CD4-positive, alpha-beta memory T cell (primary cell): ENCODE measurements at regions not wholly inside any gene's neighbourhood (a gene's known extent, or its start where the extent isn't known, plus 50 kb on each side); places are given as distances from the start of the nearest gene placed in this dataset.

Experiments
- CTCF ChIA-PET: fragments of 350-600 bp; sonication (Branson Sonifier 250); formaldehyde crosslinking; loops from one replicate; lab custom pipeline; 2021; ENCODE audit warnings: inconsistent platforms; ENCODE audit not compliant: partially characterized antibody; lab: Charles Lee
- POLR2A ChIA-PET: fragments of 350-600 bp; sonication (Branson Sonifier 250); formaldehyde crosslinking; loops from one replicate; lab custom pipeline; 2021; ENCODE audit not compliant: partially characterized antibody; lab: Charles Lee
- DNase-seq, 5 donors: peaks; one replicate each; pipeline versions ENCODE4 v3.0.0 to v3.0.0-alpha.2; 2020 to 2022; ENCODE audit warnings: mixed read lengths in 1 of 5
- H3K27ac ChIP-seq: one replicate; pipeline ENCODE4 v1.7.0; 2013; ENCODE audit warnings: low read depth, low read length
- H3K27me3 ChIP-seq: 2 replicates; pipeline ENCODE4 v1.7.0; 2013; ENCODE audit warnings: mild to moderate bottlenecking, low read length, moderate library complexity; ENCODE audit not compliant: insufficient read depth
- H3K36me3 ChIP-seq: 2 replicates; pipeline ENCODE4 v1.7.0; 2013; ENCODE audit warnings: mild to moderate bottlenecking, low read length, moderate library complexity; ENCODE audit not compliant: insufficient read depth
- H3K4me1 ChIP-seq: 2 replicates; pipeline ENCODE4 v1.7.0; 2013; ENCODE audit warnings: mild to moderate bottlenecking, low read length, moderate library complexity; ENCODE audit not compliant: insufficient read depth
- H3K4me3 ChIP-seq, 2 donors: one replicate each; pipeline ENCODE4 v1.7.0; 2013; ENCODE audit warnings: low read length in 2 of 2, mild to moderate bottlenecking in 1 of 2
- H3K9me3 ChIP-seq, 2 donors: one replicate each; pipeline ENCODE4 v1.7.0; 2013; ENCODE audit warnings: low read length in 2 of 2, control low read depth in 1 of 2; ENCODE audit not compliant: control insufficient read depth in 1 of 2
- H3K27ac Mint-ChIP-seq, 7 donors: one replicate each; pipeline ENCODE4 v1.8.0; 2020 to 2021; ENCODE audit warnings: mixed read lengths in 7 of 7, mild to moderate bottlenecking in 6 of 7, inconsistent platforms in 3 of 7, moderate library complexity in 3 of 7
- H3K27me3 Mint-ChIP-seq, 2 donors: one replicate each; pipeline ENCODE4 v1.8.0; 2020 to 2021; ENCODE audit warnings: mixed read lengths in 2 of 2
- H3K36me3 Mint-ChIP-seq, 2 donors: one replicate each; pipeline ENCODE4 v1.8.0; 2020 to 2021; ENCODE audit warnings: mixed read lengths in 2 of 2, inconsistent platforms in 1 of 2, mild to moderate bottlenecking in 1 of 2
- H3K4me1 Mint-ChIP-seq, 4 donors: one replicate each; pipeline ENCODE4 v1.8.0; 2020 to 2021; ENCODE audit warnings: mixed read lengths in 4 of 4, mild to moderate bottlenecking in 1 of 4
- H3K4me3 Mint-ChIP-seq, 8 donors: one replicate each; pipeline ENCODE4 v1.8.0; 2020 to 2021; ENCODE audit warnings: mixed read lengths in 8 of 8, mild to moderate bottlenecking in 7 of 8, moderate library complexity in 6 of 8, inconsistent platforms in 3 of 8
- H3K9me3 Mint-ChIP-seq, 8 donors: one replicate each; pipeline ENCODE4 v1.8.0; 2020 to 2021; ENCODE audit warnings: mixed read lengths in 8 of 8, mild to moderate bottlenecking in 5 of 8, inconsistent platforms in 3 of 8, moderate library complexity in 1 of 8
- intact Hi-C: fragments of 100-400 bp; cut with micrococcal nuclease; formaldehyde crosslinking; loops from one replicate; pipeline ENCODE4 v1.15.1; 2023

GRCh38 chr9:101861472-101861871 lies 123.0 kb upstream of the GRIN3A start:
- no peak for DNase-seq

GRCh38 chr9:101860920-101861319 lies 122.5 kb upstream of the GRIN3A start:
- Mint-ChIP-seq H3K4me3 (no peak overlapping the region), H3K9me3 (peaks cover 0 to 2% (median 0%) of the 10 kb centered on the region in 8 donors), H3K27me3 (no peaks in the 10 kb centered on the region), H3K4me1 (no peaks in the 10 kb centered on the region), H3K27ac (no peak overlapping the region), H3K36me3 (no peaks in the 10 kb centered on the region)
- DNase-seq: no peak
- H3K4me1 ChIP-seq: no peaks in the 10 kb centered on the region
- H3K9me3 ChIP-seq: no peaks in the 10 kb centered on the region
- no peak overlapping the region for H3K4me3 ChIP-seq
- intact Hi-C loops: no loop called here
- no peaks in the 10 kb centered on the region for H3K36me3 ChIP-seq
- ChIA-PET POLR2A (no interaction called here), CTCF (no interaction called here)
- H3K27ac ChIP-seq: no peak overlapping the region
- H3K27me3 ChIP-seq: no peaks in the 10 kb centered on the region

More at GRCh38 chr9:101861472-101861871, 123.0 kb upstream of the GRIN3A start:
- Mint-ChIP-seq H3K36me3 (no peaks in the 10 kb centered on the region), H3K27me3 (no peaks in the 10 kb centered on the region), H3K27ac (no peak overlapping the region), H3K4me3 (no peak overlapping the region), H3K9me3 (peaks cover 0 to 4% (median 0%) of the 10 kb centered on the region in 8 donors), H3K4me1 (no peaks in the 10 kb centered on the region)
- CTCF ChIA-PET: no interaction called here
- H3K27ac ChIP-seq: no peak overlapping the region
- H3K4me3 ChIP-seq: no peak overlapping the region
- POLR2A ChIA-PET: no interaction called here
- H3K36me3 ChIP-seq: no peaks in the 10 kb centered on the region
- H3K9me3 ChIP-seq: no peaks in the 10 kb centered on the region
- H3K4me1 ChIP-seq: no peaks in the 10 kb centered on the region
- H3K27me3 ChIP-seq: no peaks in the 10 kb centered on the region
- intact Hi-C loops: no loop called here

- Histone ChIP-seq H3K36me3 (no peaks in the 10 kb centered on the region), H3K4me1 (no peaks in the 10 kb centered on the region), H3K27ac (no peak overlapping the region), H3K27me3 (no peaks in the 10 kb centered on the region), H3K4me3 (no peak overlapping the region), H3K9me3 (no peaks in the 10 kb centered on the region)
- DNase-seq: no peak
- Mint-ChIP-seq H3K27ac (no peak overlapping the region), H3K27me3 (no peaks in the 10 kb centered on the region), H3K36me3 (no peaks in the 10 kb centered on the region), H3K4me3 (no peak overlapping the region), H3K9me3 (no peaks in the 10 kb centered on the region), H3K4me1 (no peaks in the 10 kb centered on the region)
- ChIA-PET CTCF (no interaction called here), POLR2A (no interaction called here)
- intact Hi-C loops: no loop called here
Observed at GRCh38 chr9:101859620-101860019, 121.2 kb upstream of the GRIN3A start.

- Histone ChIP-seq H3K27ac (no peak overlapping the region), H3K36me3 (no peaks in the 10 kb centered on the region), H3K27me3 (no peaks in the 10 kb centered on the region), H3K4me3 (no peak overlapping the region), H3K9me3 (no peaks in the 10 kb centered on the region), H3K4me1 (no peaks in the 10 kb centered on the region)
- Mint-ChIP-seq H3K36me3 (no peaks in the 10 kb centered on the region), H3K4me1 (no peaks in the 10 kb centered on the region), H3K27ac (no peak overlapping the region), H3K4me3 (no peak overlapping the region), H3K27me3 (no peaks in the 10 kb centered on the region), H3K9me3 (peaks cover 0 to 5% (median 0%) of the 10 kb centered on the region in 8 donors)
- intact Hi-C loops: no loop called here
- no peak for DNase-seq
- ChIA-PET CTCF (no interaction called here), POLR2A (no interaction called here)
Observed at GRCh38 chr9:101858026-101858425, 119.6 kb upstream of the GRIN3A start.

GRCh38 chr9:101849102-101849707 lies 110.8 kb upstream of the GRIN3A start:
- no peak overlapping the region for H3K27ac Mint-ChIP-seq
- no peak overlapping the region for H3K4me3 Mint-ChIP-seq
- no peaks in the 10 kb centered on the region for H3K4me1 Mint-ChIP-seq
- intact Hi-C loops: no loop called here
- H3K9me3 ChIP-seq: no peaks in the 10 kb centered on the region
- no peaks in the 10 kb centered on the region for H3K4me1 ChIP-seq
- DNase-seq: no peak
- ChIA-PET CTCF (no interaction called here), POLR2A (no interaction called here)
- H3K36me3 ChIP-seq: no peaks in the 10 kb centered on the region
- no peaks in the 10 kb centered on the region for H3K36me3 Mint-ChIP-seq
- no peaks in the 10 kb centered on the region for H3K27me3 Mint-ChIP-seq
- no peak overlapping the region for H3K27ac ChIP-seq
- no peak overlapping the region for H3K4me3 ChIP-seq
- no peaks in the 10 kb centered on the region for H3K27me3 ChIP-seq
- H3K9me3 Mint-ChIP-seq: peaks cover 0 to 10% (median 0%) of the 10 kb centered on the region in 8 donors

GRCh38 chr9:101848485-101848919 lies 110.1 kb upstream of the GRIN3A start:
- Histone ChIP-seq H3K4me1 (no peaks in the 10 kb centered on the region), H3K4me3 (no peak overlapping the region), H3K36me3 (no peaks in the 10 kb centered on the region), H3K27ac (no peak overlapping the region), H3K9me3 (no peaks in the 10 kb centered on the region), H3K27me3 (no peaks in the 10 kb centered on the region)
- no peak overlapping the region for H3K27ac Mint-ChIP-seq
- H3K36me3 Mint-ChIP-seq: no peaks in the 10 kb centered on the region
- H3K27me3 Mint-ChIP-seq: no peaks in the 10 kb centered on the region
- ChIA-PET CTCF (no interaction called here), POLR2A (no interaction called here)
- no peaks in the 10 kb centered on the region for H3K4me1 Mint-ChIP-seq
- peaks cover 0 to 6% (median 0%) of the 10 kb centered on the region in 8 donors for H3K9me3 Mint-ChIP-seq
- H3K4me3 Mint-ChIP-seq: no peak overlapping the region
- intact Hi-C loops: no loop called here
- DNase-seq: no peak

- DNase-seq: no peak
- no peaks in the 10 kb centered on the region for H3K36me3 ChIP-seq
- ChIA-PET CTCF (no interaction called here), POLR2A (no interaction called here)
- Mint-ChIP-seq H3K27ac (no peak overlapping the region), H3K36me3 (no peaks in the 10 kb centered on the region), H3K9me3 (peaks cover 0 to 2% (median 0%) of the 10 kb centered on the region in 8 donors), H3K4me3 (no peak overlapping the region), H3K27me3 (no peaks in the 10 kb centered on the region), H3K4me1 (no peaks in the 10 kb centered on the region)
- no peak overlapping the region for H3K27ac ChIP-seq
- H3K27me3 ChIP-seq: no peaks in the 10 kb centered on the region
- no peaks in the 10 kb centered on the region for H3K9me3 ChIP-seq
- no peaks in the 10 kb centered on the region for H3K4me1 ChIP-seq
- H3K4me3 ChIP-seq: no peak overlapping the region
- intact Hi-C loops: no loop called here
Observed at GRCh38 chr9:101846161-101846560, 107.7 kb upstream of the GRIN3A start.
